WTC11 (cell line): ENCODE measurements at regions not wholly inside any gene's neighbourhood (a gene's known extent, or its start where the extent isn't known, plus 50 kb on each side); places are given as distances from the start of the nearest gene placed in this dataset.

ENCODE experiments used
- ATAC-seq: fragments of 200-7000 bp; cut with Tn5 transposase; 2 replicates; pipeline ENCODE4 v1.10.0; 2021; ENCODE audit warnings: mild to moderate bottlenecking, moderate library complexity
- CTCF ChIA-PET: fragments of 300-600 bp; sonication (Branson Sonifier 250); formaldehyde crosslinking; loops from one replicate; lab custom pipeline; 2021; ENCODE audit warnings: antibody characterized with exemption; lab: Charles Lee
- POLR2A ChIA-PET: fragments of 350-600 bp; sonication (Branson Sonifier 250); formaldehyde crosslinking; loops from one replicate; lab custom pipeline; 2021; ENCODE audit warnings: antibody characterized with exemption; lab: Charles Lee
- DNase-seq: peaks from one replicate; pipeline ENCODE4 v3.0.0; 2021; ENCODE audit warnings: low spot score
- H3K27ac Mint-ChIP-seq: 2 replicates; pipeline ENCODE4 v1.8.0; 2021; ENCODE audit warnings: mixed read lengths
- H3K27me3 Mint-ChIP-seq: 2 replicates; pipeline ENCODE4 v1.8.0; 2021; ENCODE audit warnings: low read depth, mild to moderate bottlenecking, moderate library complexity, mixed read lengths
- H3K36me3 Mint-ChIP-seq: 2 replicates; pipeline ENCODE4 v1.8.0; 2021; ENCODE audit warnings: mixed read lengths
- H3K4me1 Mint-ChIP-seq: 2 replicates; pipeline ENCODE4 v1.8.0; 2022; ENCODE audit warnings: mixed read lengths
- H3K4me3 Mint-ChIP-seq: 2 replicates; pipeline ENCODE4 v1.8.0; 2021; ENCODE audit warnings: mild to moderate bottlenecking, moderate library complexity, mixed read lengths
- H3K9me3 Mint-ChIP-seq: 2 replicates; pipeline ENCODE4 v1.8.0; 2021; ENCODE audit warnings: mixed read lengths
- ATF1 ChIP-seq: sonication (generic); formaldehyde crosslinking; IDR thresholded peaks from 2 replicates; pipeline ENCODE4 v1.8.1; 2023; ENCODE audit warnings: mild to moderate bottlenecking, moderate library complexity, missing genetic modification reagents
- CBFB ChIP-seq: sonication (generic); formaldehyde crosslinking; IDR thresholded peaks from 2 replicates; pipeline ENCODE4 v1.8.1; 2022; ENCODE audit warnings: mild to moderate bottlenecking, low read depth, missing genetic modification reagents
- CREM ChIP-seq: sonication (generic); formaldehyde crosslinking; IDR thresholded peaks from 2 replicates; pipeline ENCODE4 v1.8.1; 2022; ENCODE audit warnings: mild to moderate bottlenecking, missing genetic modification reagents, moderate library complexity
- ETV6 ChIP-seq: sonication (generic); formaldehyde crosslinking; IDR thresholded peaks from 2 replicates; pipeline ENCODE4 v1.8.1; 2022; ENCODE audit warnings: mild to moderate bottlenecking, missing genetic modification reagents
- FOXJ3 ChIP-seq: sonication (generic); formaldehyde crosslinking; IDR thresholded peaks from 2 replicates; pipeline ENCODE4 v1.9.0; 2021; ENCODE audit warnings: missing genetic modification reagents, mild to moderate bottlenecking, borderline replicate concordance
- FOXK1 ChIP-seq: sonication (generic); formaldehyde crosslinking; IDR thresholded peaks from 2 replicates; pipeline ENCODE4 v1.8.0; 2022; ENCODE audit warnings: mild to moderate bottlenecking, moderate library complexity, missing genetic modification reagents
- GRHL2 ChIP-seq: fragments of 250-450 bp; sonication (Bioruptor Pico); IDR thresholded peaks from 2 replicates; pipeline ENCODE4 v1.8.0; 2022; ENCODE audit warnings: mild to moderate bottlenecking, moderate library complexity; ENCODE audit not compliant: insufficient replicate concordance, severe bottlenecking
- HMGA2 ChIP-seq: fragments of 250-450 bp; sonication (Bioruptor Pico); IDR thresholded peaks from 2 replicates; pipeline ENCODE4 v1.4.0; 2021; ENCODE audit warnings: mild to moderate bottlenecking, moderate library complexity
- IRF2 ChIP-seq: sonication (generic); formaldehyde crosslinking; IDR thresholded peaks from 2 replicates; pipeline ENCODE4 v1.8.0; 2022; ENCODE audit warnings: low read depth, missing genetic modification reagents, borderline replicate concordance
- JAZF1 ChIP-seq: fragments of 250-450 bp; sonication (Bioruptor Pico); IDR thresholded peaks from 2 replicates; pipeline ENCODE4 v1.9.0; 2021; ENCODE audit warnings: moderate library complexity, mild to moderate bottlenecking, inconsistent platforms
- MYBL2 ChIP-seq: sonication (generic); formaldehyde crosslinking; IDR thresholded peaks from 2 replicates; pipeline ENCODE4 v1.8.1; 2023; ENCODE audit warnings: mild to moderate bottlenecking, moderate library complexity, missing genetic modification reagents
- NFATC4 ChIP-seq: fragments of 250-450 bp; sonication (Bioruptor Pico); IDR thresholded peaks from 2 replicates; pipeline ENCODE4 v1.9.0; 2021; ENCODE audit warnings: mild to moderate bottlenecking
- NR1H2 ChIP-seq: sonication (generic); formaldehyde crosslinking; IDR thresholded peaks from 2 replicates; pipeline ENCODE4 v1.9.0; 2021; ENCODE audit warnings: mild to moderate bottlenecking, moderate library complexity, missing genetic modification reagents
- NR3C1 ChIP-seq: sonication (generic); formaldehyde crosslinking; conservative IDR thresholded peaks from 2 replicates; pipeline ENCODE4 v1.8.1; 2023; ENCODE audit warnings: low read depth, mild to moderate bottlenecking, missing genetic modification reagents
- OVOL2 ChIP-seq: fragments of 250-450 bp; sonication (Bioruptor Pico); IDR thresholded peaks from 2 replicates; pipeline ENCODE4 v1.9.0; 2021; ENCODE audit warnings: mild to moderate bottlenecking, borderline replicate concordance
- ZNF317 ChIP-seq: sonication (generic); formaldehyde crosslinking; IDR thresholded peaks from 2 replicates; pipeline ENCODE4 v1.8.1; 2023; ENCODE audit warnings: low read depth, mild to moderate bottlenecking, moderate library complexity, missing genetic modification reagents, borderline replicate concordance
- ZNF423 ChIP-seq: fragments of 250-450 bp; sonication (Bioruptor Pico); IDR thresholded peaks from 2 replicates; pipeline ENCODE4 v2.1.2; 2022; ENCODE audit warnings: mild to moderate bottlenecking, moderate library complexity
- TF ChIP-seq, protein P1 (sequence below): sonication (generic); formaldehyde crosslinking; IDR thresholded peaks from 2 replicates; pipeline ENCODE4 v1.8.0; 2022; ENCODE audit warnings: mild to moderate bottlenecking, missing genetic modification reagents
- TF ChIP-seq, protein P2 (sequence below): sonication (generic); formaldehyde crosslinking; conservative IDR thresholded peaks from 2 replicates; pipeline ENCODE4 v1.8.1; 2023; ENCODE audit warnings: mild to moderate bottlenecking, low read depth, missing genetic modification reagents, moderate library complexity
- TF ChIP-seq, protein P3 (sequence below): sonication (generic); formaldehyde crosslinking; IDR thresholded peaks from 2 replicates; pipeline ENCODE4 v1.8.1; 2022; ENCODE audit warnings: low read depth, missing genetic modification reagents, borderline replicate concordance

DNA sequence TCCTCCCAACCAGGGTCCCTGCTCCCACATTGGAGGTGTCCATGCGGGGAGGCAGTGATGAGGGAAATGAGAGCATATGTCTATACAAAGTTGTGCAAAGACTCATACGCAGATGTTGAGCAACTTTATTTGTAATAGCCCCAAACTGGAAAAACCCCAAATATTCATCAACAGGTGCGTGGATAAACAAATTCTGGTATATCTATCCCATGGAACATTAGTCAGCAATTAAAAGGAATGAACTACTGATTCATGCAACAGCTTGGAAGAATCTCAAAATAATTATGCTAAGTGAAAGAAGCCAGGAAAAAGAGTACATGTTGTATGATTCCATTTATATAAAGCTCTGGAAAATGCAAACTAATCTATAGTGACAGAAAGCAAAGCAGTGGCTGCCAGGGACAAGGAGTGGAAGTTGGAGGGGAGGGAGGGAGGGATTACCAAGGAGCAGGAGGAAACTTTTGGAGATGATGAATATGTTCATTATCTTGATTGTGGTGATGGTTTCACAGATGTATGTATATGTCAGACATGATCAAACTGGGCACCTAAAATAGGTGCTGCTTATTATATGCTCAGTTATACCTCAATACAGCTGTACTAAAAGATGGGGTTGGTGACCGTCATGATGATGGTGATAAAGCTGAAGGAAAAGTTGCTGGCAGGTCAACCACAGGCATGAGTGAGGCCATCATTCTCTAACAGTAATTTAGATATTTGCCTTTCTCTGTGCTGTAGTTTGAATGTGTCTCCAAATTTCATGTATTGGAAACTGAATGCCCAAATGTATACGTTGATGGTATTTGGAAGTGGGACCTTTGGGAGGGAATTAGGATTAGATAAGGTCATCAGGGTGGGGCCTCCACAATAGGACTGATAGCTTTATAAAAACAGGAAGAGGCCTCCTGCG, 270.9 kb downstream of the CYP26B1 start:
- H3K27me3 Mint-ChIP-seq = peaks cover 8% of the 10 kb centered on the region
- H3K4me3 Mint-ChIP-seq = no peak overlapping the region
- ChIA-PET CTCF (interaction anchor here (0.6 to 1.3 kb wide), 2 partner anchors 79 to 216 kb away, joined by 3 to 5 read pairs; no protein-coding TSS in a partner anchor), POLR2A (no interaction called here)
- H3K27ac Mint-ChIP-seq = no peak overlapping the region
- no peak for ATAC-seq
- no peak for DNase-seq
- H3K9me3 Mint-ChIP-seq = no peaks in the 10 kb centered on the region
- no peaks in the 10 kb centered on the region for H3K36me3 Mint-ChIP-seq
- no peak for TF ChIP-seq IRF2 (CRISPR knock-in tag)
- no peak for TF ChIP-seq OVOL2
- peaks cover 2% of the 10 kb centered on the region for H3K4me1 Mint-ChIP-seq

DNA sequence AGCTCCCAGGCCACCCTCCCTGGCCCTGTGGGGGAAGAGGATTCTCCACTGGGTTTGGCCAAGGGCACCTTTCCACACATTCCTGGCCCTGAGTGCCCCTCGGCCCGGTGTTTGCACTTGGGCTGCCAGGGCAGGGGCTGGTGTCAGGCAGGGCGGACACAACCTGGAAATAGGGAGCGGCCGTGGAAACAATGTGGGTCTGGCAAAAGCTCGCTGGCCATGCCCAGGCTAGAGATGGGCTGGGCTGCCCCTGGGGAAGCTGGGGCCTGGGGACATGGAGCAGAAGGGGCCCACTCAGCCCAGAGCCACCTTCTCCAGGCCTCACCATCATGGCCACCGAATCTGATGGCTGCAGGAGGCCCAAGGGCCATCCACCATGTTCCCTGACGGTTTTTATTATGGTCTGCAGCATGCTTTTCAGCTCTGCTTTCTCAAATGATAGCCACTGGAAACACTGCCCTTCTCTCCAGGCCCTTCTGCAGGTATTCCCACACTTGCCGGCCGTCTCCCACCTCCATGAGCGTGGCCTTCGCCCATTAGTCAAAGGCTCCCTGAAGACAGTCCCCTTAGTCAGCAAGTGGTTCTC, 275.1 kb downstream of the CYP26B1 start:
- ChIA-PET POLR2A (no interaction called here), CTCF (interaction anchor here (1.4 to 1.6 kb wide), 2 partner anchors 52 to 74 kb away, joined by 4 to 7 read pairs; no protein-coding TSS in a partner anchor)
- ATAC-seq (no peak), DNase-seq (no peak)
- H3K27me3 Mint-ChIP-seq = peaks cover 10% of the 10 kb centered on the region
- H3K9me3 Mint-ChIP-seq = no peaks in the 10 kb centered on the region
- H3K36me3 Mint-ChIP-seq = no peaks in the 10 kb centered on the region
- H3K27ac Mint-ChIP-seq = no peak overlapping the region
- H3K4me3 Mint-ChIP-seq = no peak overlapping the region
- TF ChIP-seq, protein P1, sequence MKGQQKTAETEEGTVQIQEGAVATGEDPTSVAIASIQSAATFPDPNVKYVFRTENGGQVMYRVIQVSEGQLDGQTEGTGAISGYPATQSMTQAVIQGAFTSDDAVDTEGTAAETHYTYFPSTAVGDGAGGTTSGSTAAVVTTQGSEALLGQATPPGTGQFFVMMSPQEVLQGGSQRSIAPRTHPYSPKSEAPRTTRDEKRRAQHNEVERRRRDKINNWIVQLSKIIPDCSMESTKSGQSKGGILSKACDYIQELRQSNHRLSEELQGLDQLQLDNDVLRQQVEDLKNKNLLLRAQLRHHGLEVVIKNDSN (CRISPR knock-in tag) = no peak
- no peak for TF ChIP-seq ETV6
- no peak for TF ChIP-seq FOXK1 (CRISPR knock-in tag)
- no peak for TF ChIP-seq CREM
- TF ChIP-seq ZNF317 = no peak
- TF ChIP-seq FOXJ3 (CRISPR knock-in tag) = no peak
- TF ChIP-seq NFATC4 (CRISPR knock-in tag) = no peak
- TF ChIP-seq NR1H2 (CRISPR knock-in tag) = no peak
- no peak for TF ChIP-seq ATF1
- no peak for TF ChIP-seq JAZF1 (CRISPR knock-in tag)
- no peak for TF ChIP-seq GRHL2 (CRISPR knock-in tag)
- no peak for TF ChIP-seq MYBL2 (CRISPR knock-in tag)
- TF ChIP-seq CBFB (CRISPR knock-in tag) = no peak
- peaks cover 4% of the 10 kb centered on the region for H3K4me1 Mint-ChIP-seq

DNA sequence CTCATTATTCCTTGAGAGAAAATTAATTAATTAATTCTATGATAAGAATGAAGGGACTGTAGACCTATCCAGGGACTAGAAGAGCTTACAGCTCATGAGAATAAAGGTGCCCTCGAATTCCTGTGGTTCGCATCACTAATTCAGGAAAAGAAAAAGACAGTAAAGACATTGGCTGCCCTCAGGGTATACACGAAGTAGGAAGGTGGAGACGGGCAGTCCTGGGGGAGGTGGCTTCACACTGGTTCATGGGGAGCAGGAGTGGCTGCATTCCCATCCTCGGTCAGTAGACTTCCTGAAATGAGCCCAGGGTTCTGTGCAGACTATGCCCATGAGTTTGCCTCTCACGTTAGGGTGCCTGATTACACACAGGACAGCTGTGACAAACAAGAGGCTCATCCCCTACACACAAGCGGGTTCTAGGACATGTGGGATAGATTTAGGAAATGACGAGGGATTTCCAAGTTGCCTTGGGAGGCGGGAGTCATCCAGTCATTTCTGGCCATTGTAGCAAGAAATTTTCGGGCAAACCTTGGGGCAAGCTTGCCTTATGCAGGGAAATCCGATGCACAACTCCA, 282.2 kb downstream of the CYP26B1 start:
- peaks cover 3% of the 10 kb centered on the region for H3K27me3 Mint-ChIP-seq
- CTCF ChIA-PET = interaction anchor here (1.2 kb wide), 1 partner anchor 16 kb away, joined by 3 read pairs; no protein-coding TSS in a partner anchor

More for the DNA sequence above, 282.2 kb downstream of the CYP26B1 start:
- Mint-ChIP-seq H3K27ac (no peak overlapping the region), H3K9me3 (no peaks in the 10 kb centered on the region), H3K4me1 (peaks cover 2% of the 10 kb centered on the region; the same call in 1 of the 2 replicates), H3K4me3 (no peak overlapping the region), H3K36me3 (no peaks in the 10 kb centered on the region)
- POLR2A ChIA-PET = no interaction called here
- ATAC-seq (no peak), DNase-seq (no peak)
- TF ChIP-seq, protein P2, sequence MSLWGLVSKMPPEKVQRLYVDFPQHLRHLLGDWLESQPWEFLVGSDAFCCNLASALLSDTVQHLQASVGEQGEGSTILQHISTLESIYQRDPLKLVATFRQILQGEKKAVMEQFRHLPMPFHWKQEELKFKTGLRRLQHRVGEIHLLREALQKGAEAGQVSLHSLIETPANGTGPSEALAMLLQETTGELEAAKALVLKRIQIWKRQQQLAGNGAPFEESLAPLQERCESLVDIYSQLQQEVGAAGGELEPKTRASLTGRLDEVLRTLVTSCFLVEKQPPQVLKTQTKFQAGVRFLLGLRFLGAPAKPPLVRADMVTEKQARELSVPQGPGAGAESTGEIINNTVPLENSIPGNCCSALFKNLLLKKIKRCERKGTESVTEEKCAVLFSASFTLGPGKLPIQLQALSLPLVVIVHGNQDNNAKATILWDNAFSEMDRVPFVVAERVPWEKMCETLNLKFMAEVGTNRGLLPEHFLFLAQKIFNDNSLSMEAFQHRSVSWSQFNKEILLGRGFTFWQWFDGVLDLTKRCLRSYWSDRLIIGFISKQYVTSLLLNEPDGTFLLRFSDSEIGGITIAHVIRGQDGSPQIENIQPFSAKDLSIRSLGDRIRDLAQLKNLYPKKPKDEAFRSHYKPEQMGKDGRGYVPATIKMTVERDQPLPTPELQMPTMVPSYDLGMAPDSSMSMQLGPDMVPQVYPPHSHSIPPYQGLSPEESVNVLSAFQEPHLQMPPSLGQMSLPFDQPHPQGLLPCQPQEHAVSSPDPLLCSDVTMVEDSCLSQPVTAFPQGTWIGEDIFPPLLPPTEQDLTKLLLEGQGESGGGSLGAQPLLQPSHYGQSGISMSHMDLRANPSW = no peak
- no peak for TF ChIP-seq ZNF423
- TF ChIP-seq NR3C1 (CRISPR knock-in tag) = no peak
- TF ChIP-seq, protein P3, sequence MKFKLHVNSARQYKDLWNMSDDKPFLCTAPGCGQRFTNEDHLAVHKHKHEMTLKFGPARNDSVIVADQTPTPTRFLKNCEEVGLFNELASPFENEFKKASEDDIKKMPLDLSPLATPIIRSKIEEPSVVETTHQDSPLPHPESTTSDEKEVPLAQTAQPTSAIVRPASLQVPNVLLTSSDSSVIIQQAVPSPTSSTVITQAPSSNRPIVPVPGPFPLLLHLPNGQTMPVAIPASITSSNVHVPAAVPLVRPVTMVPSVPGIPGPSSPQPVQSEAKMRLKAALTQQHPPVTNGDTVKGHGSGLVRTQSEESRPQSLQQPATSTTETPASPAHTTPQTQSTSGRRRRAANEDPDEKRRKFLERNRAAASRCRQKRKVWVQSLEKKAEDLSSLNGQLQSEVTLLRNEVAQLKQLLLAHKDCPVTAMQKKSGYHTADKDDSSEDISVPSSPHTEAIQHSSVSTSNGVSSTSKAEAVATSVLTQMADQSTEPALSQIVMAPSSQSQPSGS = no peak
- TF ChIP-seq HMGA2 (CRISPR knock-in tag) = no peak
